ENCODE measurements at regions not wholly inside any gene's neighbourhood (a gene's known extent, or its start where the extent isn't known, plus 50 kb on each side); places are given as distances from the start of the nearest gene placed in this dataset.
A peak's percentile ranks its signal among the peaks of the same experiment; 100 is the strongest.
"Not testable (repeated sequence)": the region's sequence is repeated elsewhere in the genome, so short reads cannot be mapped to it uniquely, and the experiment has no call there.

DNA sequence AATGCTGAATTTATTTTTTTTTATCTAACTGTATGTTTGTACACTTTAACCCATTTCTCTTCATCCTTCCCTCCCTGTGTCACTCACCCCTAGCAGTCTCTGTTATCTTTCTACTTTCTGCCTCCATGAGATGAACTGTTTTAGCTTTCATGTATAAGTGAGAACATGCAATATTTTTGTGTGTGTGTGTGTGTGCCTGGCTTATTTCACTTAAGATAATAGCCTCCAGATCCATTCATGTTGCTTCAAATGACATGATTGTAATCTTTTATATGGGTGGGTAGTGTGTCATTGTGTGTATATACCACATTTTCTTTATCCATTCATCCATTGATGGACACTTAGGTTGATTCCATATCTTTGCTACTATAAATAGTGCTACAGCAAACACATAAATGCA lies 1023.9 kb downstream of the TLE1 start:
- H3K27ac ChIP-seq (ENCODE audit: low read depth, low read length), result no peak overlapping the region
- H3K9ac ChIP-seq (ENCODE audit: low read depth in 1 of 3, low read length in 3 of 3), result no peak overlapping the region
- no peak overlapping the region for H3K4me3 ChIP-seq (ENCODE audit: low read length in 3 of 3)
- H3K4me1 ChIP-seq (ENCODE audit: control insufficient read depth in 3 of 3, insufficient read depth in 3 of 3, low read length in 3 of 3), result no peaks in the 10 kb centered on the region
- H3K36me3 ChIP-seq (ENCODE audit: control insufficient read depth in 3 of 3, insufficient read depth in 3 of 3, low read length in 3 of 3), result no peaks in the 10 kb centered on the region
- peaks cover 0 to 7% (median 0%) of the 10 kb centered on the region in 3 donors for H3K9me3 ChIP-seq (ENCODE audit: control insufficient read depth in 3 of 3, low read length in 3 of 3)
- H3K27me3 ChIP-seq (ENCODE audit: control insufficient read depth in 3 of 3, insufficient read depth in 3 of 3, low read length in 3 of 3), result no peaks in the 10 kb centered on the region

GRCh38 chr9:80664327-80665210 lies 1024.8 kb downstream of the TLE1 start:
- Histone ChIP-seq H3K9me3 (ENCODE audit: control insufficient read depth in 3 of 3, low read length in 3 of 3) (no peaks in the 10 kb centered on the region), H3K4me1 (ENCODE audit: control insufficient read depth in 3 of 3, insufficient read depth in 3 of 3, low read length in 3 of 3) (no peaks in the 10 kb centered on the region), H3K27ac (ENCODE audit: low read depth, low read length) (no peak overlapping the region)

GRCh38 chr9:80659751-80660150 lies 1029.6 kb downstream of the TLE1 start:
- H3K36me3 ChIP-seq (ENCODE audit: control insufficient read depth in 3 of 3, insufficient read depth in 3 of 3, low read length in 3 of 3); H3K4me1 ChIP-seq (ENCODE audit: control insufficient read depth in 3 of 3, insufficient read depth in 3 of 3, low read length in 3 of 3); H3K9ac ChIP-seq (ENCODE audit: low read depth in 1 of 3, low read length in 3 of 3); H3K4me3 ChIP-seq (ENCODE audit: low read length in 3 of 3); H3K9me3 ChIP-seq (ENCODE audit: control insufficient read depth in 3 of 3, low read length in 3 of 3); H3K27me3 ChIP-seq (ENCODE audit: control insufficient read depth in 3 of 3, insufficient read depth in 3 of 3, low read length in 3 of 3); H3K27ac ChIP-seq (ENCODE audit: low read depth, low read length): not testable (repeated sequence)

More at GRCh38 chr9:80664327-80665210, 1024.8 kb downstream of the TLE1 start:
- no peaks in the 10 kb centered on the region for H3K36me3 ChIP-seq (ENCODE audit: control insufficient read depth in 3 of 3, insufficient read depth in 3 of 3, low read length in 3 of 3)
- H3K27me3 ChIP-seq (ENCODE audit: control insufficient read depth in 3 of 3, insufficient read depth in 3 of 3, low read length in 3 of 3), result no peaks in the 10 kb centered on the region
- no peak overlapping the region for H3K4me3 ChIP-seq (ENCODE audit: low read length in 3 of 3)
- H3K9ac ChIP-seq (ENCODE audit: low read depth in 1 of 3, low read length in 3 of 3), result no peak overlapping the region

DNA sequence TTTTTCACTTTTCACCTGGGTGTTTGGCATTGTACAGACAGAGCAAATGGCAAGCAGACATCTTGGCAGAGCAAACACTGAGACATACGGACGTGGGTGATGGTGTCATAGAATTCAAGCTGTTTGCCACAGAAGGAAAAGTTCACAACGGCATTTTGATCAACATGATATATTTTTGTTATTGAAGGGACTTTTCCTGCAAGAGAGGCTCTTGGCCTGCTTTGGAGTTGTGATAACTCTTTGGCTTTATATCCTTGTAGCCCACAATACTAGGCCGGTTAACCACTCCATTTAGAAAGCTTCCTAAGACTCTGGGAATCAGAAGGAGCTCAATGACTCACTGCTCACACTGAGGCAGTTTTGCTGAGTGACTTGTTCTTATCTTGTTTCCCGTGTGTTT lies 1038.3 kb downstream of the TLE1 start:
- Histone ChIP-seq H3K36me3 (ENCODE audit: control insufficient read depth in 3 of 3, insufficient read depth in 3 of 3, low read length in 3 of 3) (no peaks in the 10 kb centered on the region), H3K9me3 (ENCODE audit: control insufficient read depth in 3 of 3, low read length in 3 of 3) (no peaks in the 10 kb centered on the region), H3K27ac (ENCODE audit: low read depth, low read length) (no peak overlapping the region), H3K4me1 (ENCODE audit: control insufficient read depth in 3 of 3, insufficient read depth in 3 of 3, low read length in 3 of 3) (no peaks in the 10 kb centered on the region), H3K27me3 (ENCODE audit: control insufficient read depth in 3 of 3, insufficient read depth in 3 of 3, low read length in 3 of 3) (no peaks in the 10 kb centered on the region), H3K9ac (ENCODE audit: low read depth in 1 of 3, low read length in 3 of 3) (no peak overlapping the region), H3K4me3 (ENCODE audit: low read length in 3 of 3) (no peak overlapping the region)

- Histone ChIP-seq H3K9me3 (ENCODE audit: control insufficient read depth in 3 of 3, low read length in 3 of 3) (no peaks in the 10 kb centered on the region), H3K27me3 (ENCODE audit: control insufficient read depth in 3 of 3, insufficient read depth in 3 of 3, low read length in 3 of 3) (no peaks in the 10 kb centered on the region), H3K36me3 (ENCODE audit: control insufficient read depth in 3 of 3, insufficient read depth in 3 of 3, low read length in 3 of 3) (no peaks in the 10 kb centered on the region), H3K27ac (ENCODE audit: low read depth, low read length) (peak overlapping the region; percentile 37), H3K4me3 (ENCODE audit: low read length in 3 of 3) (no peak overlapping the region), H3K4me1 (ENCODE audit: control insufficient read depth in 3 of 3, insufficient read depth in 3 of 3, low read length in 3 of 3) (no peaks in the 10 kb centered on the region), H3K9ac (ENCODE audit: low read depth in 1 of 3, low read length in 3 of 3) (no peak overlapping the region)
Observed at GRCh38 chr9:80649496-80649895, 1039.9 kb downstream of the TLE1 start.

DNA sequence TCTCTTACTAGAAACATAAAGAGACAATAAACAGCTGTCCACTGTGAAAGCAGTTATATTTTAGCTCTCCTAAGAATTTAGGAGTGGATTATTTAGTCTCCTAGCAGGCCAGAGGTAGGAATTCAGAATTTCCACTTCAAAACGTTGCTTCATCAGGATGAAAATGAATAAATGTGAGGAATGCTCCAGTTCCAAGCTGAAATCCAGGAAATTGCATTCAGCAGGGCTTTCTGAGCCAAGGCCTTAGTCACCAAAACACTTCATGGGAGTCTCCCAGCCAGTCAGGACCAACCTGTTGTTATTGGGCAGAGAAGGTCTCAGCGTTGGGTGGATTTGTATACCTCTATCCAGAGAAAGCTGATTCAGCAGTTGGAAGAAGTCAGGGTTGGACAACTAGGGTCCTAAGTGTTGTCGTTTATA lies 1040.3 kb downstream of the TLE1 start:
- no peaks in the 10 kb centered on the region for H3K9me3 ChIP-seq (ENCODE audit: control insufficient read depth in 3 of 3, low read length in 3 of 3)
- H3K4me3 ChIP-seq (ENCODE audit: low read length in 3 of 3), result no peak overlapping the region
- peak overlapping the region; percentile 37 for H3K27ac ChIP-seq (ENCODE audit: low read depth, low read length)
- H3K4me1 ChIP-seq (ENCODE audit: control insufficient read depth in 3 of 3, insufficient read depth in 3 of 3, low read length in 3 of 3), result no peaks in the 10 kb centered on the region
- no peaks in the 10 kb centered on the region for H3K36me3 ChIP-seq (ENCODE audit: control insufficient read depth in 3 of 3, insufficient read depth in 3 of 3, low read length in 3 of 3)
- no peak overlapping the region for H3K9ac ChIP-seq (ENCODE audit: low read depth in 1 of 3, low read length in 3 of 3)
- H3K27me3 ChIP-seq (ENCODE audit: control insufficient read depth in 3 of 3, insufficient read depth in 3 of 3, low read length in 3 of 3), result no peaks in the 10 kb centered on the region

DNA sequence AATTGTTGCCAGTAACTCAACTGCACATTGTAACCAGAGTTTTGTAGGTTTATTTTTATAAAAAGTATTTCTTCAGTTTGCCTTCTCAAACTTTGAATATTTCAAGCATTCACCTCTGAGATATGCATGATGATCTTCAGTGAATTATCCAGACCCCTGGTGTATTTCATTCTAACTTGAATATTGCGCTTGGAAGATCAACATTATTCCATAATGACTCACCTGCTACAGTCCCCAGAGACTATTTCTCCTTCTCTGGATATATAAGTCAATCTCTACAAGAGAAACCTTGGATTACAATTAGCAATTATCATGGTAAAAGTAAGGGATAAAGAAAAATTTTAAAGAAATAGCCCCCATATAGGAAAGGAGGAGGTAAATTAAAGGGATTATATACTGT lies 1041.0 kb downstream of the TLE1 start:
- Histone ChIP-seq H3K27me3 (ENCODE audit: control insufficient read depth in 3 of 3, insufficient read depth in 3 of 3, low read length in 3 of 3) (no peaks in the 10 kb centered on the region), H3K9me3 (ENCODE audit: control insufficient read depth in 3 of 3, low read length in 3 of 3) (peaks cover 0 to 2% (median 0%) of the 10 kb centered on the region in 3 donors), H3K4me3 (ENCODE audit: low read length in 3 of 3) (no peak overlapping the region), H3K9ac (ENCODE audit: low read depth in 1 of 3, low read length in 3 of 3) (no peak overlapping the region), H3K4me1 (ENCODE audit: control insufficient read depth in 3 of 3, insufficient read depth in 3 of 3, low read length in 3 of 3) (no peaks in the 10 kb centered on the region), H3K36me3 (ENCODE audit: control insufficient read depth in 3 of 3, insufficient read depth in 3 of 3, low read length in 3 of 3) (no peaks in the 10 kb centered on the region), H3K27ac (ENCODE audit: low read depth, low read length) (no peak overlapping the region)

DNA sequence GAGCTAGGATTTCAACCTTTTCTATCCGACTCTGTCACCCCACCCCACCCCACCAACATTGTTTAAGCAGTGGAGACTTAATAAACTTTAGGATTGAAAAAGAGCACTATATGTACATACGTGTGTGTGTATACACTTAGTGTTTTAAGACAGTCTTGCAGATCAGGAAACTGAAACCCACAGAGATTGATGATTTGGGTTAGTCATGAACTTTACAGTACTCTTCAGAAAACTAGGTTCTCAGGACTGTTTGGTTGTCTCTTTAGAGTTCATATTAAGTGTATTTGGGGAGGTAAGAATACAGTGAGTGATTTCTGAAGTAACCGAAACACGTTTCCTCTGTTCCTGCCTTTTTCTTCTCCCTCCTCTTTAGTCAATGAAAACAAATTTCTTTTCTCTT lies 1043.1 kb downstream of the TLE1 start:
- Histone ChIP-seq H3K27me3 (ENCODE audit: control insufficient read depth in 3 of 3, insufficient read depth in 3 of 3, low read length in 3 of 3) (no peaks in the 10 kb centered on the region), H3K27ac (ENCODE audit: low read depth, low read length) (no peak overlapping the region), H3K9ac (ENCODE audit: low read depth in 1 of 3, low read length in 3 of 3) (no peak overlapping the region), H3K36me3 (ENCODE audit: control insufficient read depth in 3 of 3, insufficient read depth in 3 of 3, low read length in 3 of 3) (no peaks in the 10 kb centered on the region), H3K9me3 (ENCODE audit: control insufficient read depth in 3 of 3, low read length in 3 of 3) (peaks cover 0 to 2% (median 0%) of the 10 kb centered on the region in 3 donors), H3K4me3 (ENCODE audit: low read length in 3 of 3) (no peak overlapping the region), H3K4me1 (ENCODE audit: control insufficient read depth in 3 of 3, insufficient read depth in 3 of 3, low read length in 3 of 3) (no peaks in the 10 kb centered on the region)

DNA sequence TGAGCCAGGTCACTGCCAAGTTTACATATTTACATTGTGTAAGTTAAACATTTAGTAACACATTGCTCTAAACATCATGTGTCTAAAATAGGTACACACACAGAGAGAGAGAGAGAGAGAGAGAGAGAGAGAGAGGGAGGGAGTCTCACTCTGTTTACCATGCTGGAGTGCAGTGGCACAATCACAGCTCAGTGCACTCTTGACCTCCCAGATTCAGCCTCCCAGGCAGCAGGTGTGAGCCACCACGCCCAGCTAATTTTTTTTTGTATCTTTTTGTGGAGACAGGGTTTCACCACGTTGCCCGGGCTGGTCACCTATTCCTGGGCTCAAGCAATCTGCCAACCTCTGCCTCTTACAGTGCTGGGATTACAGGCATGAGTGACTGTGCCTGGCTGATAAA lies 1045.3 kb downstream of the TLE1 start:
- Histone ChIP-seq H3K4me3 (ENCODE audit: low read length in 3 of 3) (no peak overlapping the region), H3K27me3 (ENCODE audit: control insufficient read depth in 3 of 3, insufficient read depth in 3 of 3, low read length in 3 of 3) (no peaks in the 10 kb centered on the region), H3K4me1 (ENCODE audit: control insufficient read depth in 3 of 3, insufficient read depth in 3 of 3, low read length in 3 of 3) (no peaks in the 10 kb centered on the region), H3K27ac (ENCODE audit: low read depth, low read length) (no peak overlapping the region), H3K9me3 (ENCODE audit: control insufficient read depth in 3 of 3, low read length in 3 of 3) (peaks cover 0 to 2% (median 0%) of the 10 kb centered on the region in 3 donors), H3K36me3 (ENCODE audit: control insufficient read depth in 3 of 3, insufficient read depth in 3 of 3, low read length in 3 of 3) (no peaks in the 10 kb centered on the region), H3K9ac (ENCODE audit: low read depth in 1 of 3, low read length in 3 of 3) (no peak overlapping the region)

DNA sequence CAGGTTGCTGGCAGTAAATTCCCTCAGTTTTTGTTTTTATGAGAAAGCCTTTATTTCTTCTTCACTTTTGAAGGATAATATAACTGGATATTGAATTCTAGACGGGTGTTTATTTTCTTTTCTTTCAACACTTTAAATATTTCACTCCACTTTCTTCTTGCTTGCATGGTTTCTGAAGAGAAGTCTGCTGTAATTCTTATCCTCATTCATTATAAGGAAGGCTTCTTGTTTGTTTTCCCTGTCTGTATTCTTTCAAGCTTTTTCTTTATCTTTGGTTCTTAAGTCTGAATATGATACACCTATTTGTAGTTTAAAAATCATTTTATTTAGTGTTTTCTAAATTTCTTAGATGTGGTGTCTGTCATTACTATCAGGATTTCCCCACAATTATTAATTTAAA lies 1054.3 kb downstream of the TLE1 start:
- no peaks in the 10 kb centered on the region for H3K27me3 ChIP-seq (ENCODE audit: control insufficient read depth in 3 of 3, insufficient read depth in 3 of 3, low read length in 3 of 3)
- H3K4me3 ChIP-seq (ENCODE audit: low read length in 3 of 3), result no peak overlapping the region
- no peak overlapping the region for H3K9ac ChIP-seq (ENCODE audit: low read depth in 1 of 3, low read length in 3 of 3)
- H3K36me3 ChIP-seq (ENCODE audit: control insufficient read depth in 3 of 3, insufficient read depth in 3 of 3, low read length in 3 of 3), result no peaks in the 10 kb centered on the region
- H3K9me3 ChIP-seq (ENCODE audit: control insufficient read depth in 3 of 3, low read length in 3 of 3), result peaks cover 0 to 4% (median 0%) of the 10 kb centered on the region in 3 donors
- H3K4me1 ChIP-seq (ENCODE audit: control insufficient read depth in 3 of 3, insufficient read depth in 3 of 3, low read length in 3 of 3), result no peaks in the 10 kb centered on the region
- H3K27ac ChIP-seq (ENCODE audit: low read depth, low read length), result no peak overlapping the region
